Activated CD4-positive, alpha-beta memory T cell treated with anti-CD3 and anti-CD28 coated beads for 36 hours (primary cell): ENCODE measurements at regions not wholly inside any gene's neighbourhood (a gene's known extent, or its start where the extent isn't known, plus 50 kb on each side); places are given as distances from the start of the nearest gene placed in this dataset.

Source experiments
- CTCF ChIA-PET: fragments of 350-600 bp; sonication (Branson Sonifier 250); formaldehyde crosslinking; loops from one replicate; lab custom pipeline; 2021; ENCODE audit warnings: antibody characterized with exemption, inconsistent platforms; lab: Charles Lee
- POLR2A ChIA-PET: fragments of 350-600 bp; sonication (Branson Sonifier 250); formaldehyde crosslinking; loops from one replicate; lab custom pipeline; 2021; ENCODE audit warnings: antibody characterized with exemption; lab: Charles Lee
- DNase-seq: peaks from one replicate; pipeline ENCODE4 v3.0.0-alpha.2; 2020
- H3K27ac Mint-ChIP-seq: one replicate; pipeline ENCODE4 v1.8.0; 2021; ENCODE audit warnings: mixed read lengths
- H3K27me3 Mint-ChIP-seq: one replicate; pipeline ENCODE4 v1.8.0; 2021; ENCODE audit warnings: mixed read lengths
- H3K36me3 Mint-ChIP-seq: one replicate; pipeline ENCODE4 v1.8.0; 2021; ENCODE audit warnings: mixed read lengths
- H3K4me1 Mint-ChIP-seq: one replicate; pipeline ENCODE4 v1.8.0; 2021; ENCODE audit warnings: low read depth, mixed read lengths
- H3K4me3 Mint-ChIP-seq: one replicate; pipeline ENCODE4 v1.8.0; 2021; ENCODE audit warnings: mild to moderate bottlenecking, mixed read lengths
- H3K9me3 Mint-ChIP-seq: one replicate; pipeline ENCODE4 v1.8.0; 2021; ENCODE audit warnings: mixed read lengths
- intact Hi-C: fragments of 100-400 bp; cut with micrococcal nuclease; formaldehyde crosslinking; loops from one replicate; pipeline ENCODE4 v1.15.1; 2023

GRCh38 chr9:105865285-105865684 lies 170.9 kb downstream of the TMEM38B start:
- Mint-ChIP-seq H3K4me3 (no peak overlapping the region), H3K27ac (no peak overlapping the region), H3K9me3 (no peaks in the 10 kb centered on the region), H3K27me3 (no peaks in the 10 kb centered on the region), H3K36me3 (no peaks in the 10 kb centered on the region), H3K4me1 (no peaks in the 10 kb centered on the region)
- CTCF ChIA-PET: no interaction called here
- intact Hi-C loops: no loop called here
- DNase-seq: no peak
- POLR2A ChIA-PET: no interaction called here

GRCh38 chr9:105871540-105871939 lies 177.2 kb downstream of the TMEM38B start:
- Mint-ChIP-seq H3K36me3 (no peaks in the 10 kb centered on the region), H3K4me1 (peaks cover 1% of the 10 kb centered on the region), H3K27ac (no peak overlapping the region), H3K27me3 (no peaks in the 10 kb centered on the region), H3K4me3 (no peak overlapping the region), H3K9me3 (no peaks in the 10 kb centered on the region)
- intact Hi-C loops: no loop called here
- ChIA-PET CTCF (interaction anchor here (1.7 kb wide), 1 partner anchor 10 kb away, joined by 7 read pairs; no protein-coding TSS in a partner anchor), POLR2A (no interaction called here)
- DNase-seq: no peak

DNA sequence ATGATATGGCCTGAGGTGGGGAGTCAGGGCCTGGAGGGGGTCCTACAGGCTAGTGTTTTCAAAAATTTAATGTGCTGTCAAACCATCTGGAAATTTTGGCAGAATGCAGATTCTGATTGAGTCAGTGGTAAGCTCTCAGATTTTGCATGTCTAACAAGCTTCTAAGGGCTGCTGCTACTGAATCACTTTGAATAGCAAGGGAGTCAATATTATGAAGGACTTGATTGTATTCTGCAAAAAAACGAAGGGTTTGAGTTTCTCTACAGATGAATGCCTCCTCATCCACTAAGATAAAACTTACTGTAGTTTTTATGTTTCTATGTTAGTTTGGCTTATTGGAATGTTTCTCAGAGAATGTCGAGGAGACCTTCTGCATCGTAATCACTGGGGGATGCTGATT lies 179.5 kb downstream of the TMEM38B start:
- H3K27ac Mint-ChIP-seq: no peak overlapping the region
- no peaks in the 10 kb centered on the region for H3K9me3 Mint-ChIP-seq
- intact Hi-C loops: no loop called here
- DNase-seq: no peak
- no peaks in the 10 kb centered on the region for H3K36me3 Mint-ChIP-seq
- peaks cover 1% of the 10 kb centered on the region for H3K4me1 Mint-ChIP-seq
- H3K27me3 Mint-ChIP-seq: no peaks in the 10 kb centered on the region
- POLR2A ChIA-PET: no interaction called here
- H3K4me3 Mint-ChIP-seq: no peak overlapping the region
- CTCF ChIA-PET: no interaction called here

DNA sequence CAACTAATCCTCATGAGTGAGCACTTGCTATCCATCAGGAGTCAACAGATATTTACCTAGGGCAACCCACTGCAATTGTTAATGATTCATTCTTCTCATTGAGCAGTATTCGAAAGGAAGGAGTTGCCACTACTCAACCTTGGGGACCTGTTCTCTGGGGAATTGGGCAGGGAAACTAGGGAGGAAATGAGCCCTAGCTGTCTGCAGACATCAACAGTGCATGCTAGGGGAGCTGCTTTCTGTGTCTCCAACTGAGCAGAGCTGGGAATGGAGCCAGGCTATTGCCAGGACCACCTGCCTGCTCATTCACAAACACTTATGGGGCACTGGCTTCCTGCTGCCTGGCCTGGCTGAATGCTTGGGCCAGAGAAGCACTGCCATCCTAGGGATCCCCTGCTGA lies 183.4 kb downstream of the TMEM38B start:
- no peaks in the 10 kb centered on the region for H3K9me3 Mint-ChIP-seq
- H3K27me3 Mint-ChIP-seq: no peaks in the 10 kb centered on the region
- CTCF ChIA-PET: interaction anchor here (0.6 kb wide), 1 partner anchor 1756 kb away, joined by 4 read pairs; no protein-coding TSS in a partner anchor
- no peak for DNase-seq
- intact Hi-C loops: no loop called here
- H3K27ac Mint-ChIP-seq: no peak overlapping the region
- no peaks in the 10 kb centered on the region for H3K36me3 Mint-ChIP-seq
- peaks cover 1% of the 10 kb centered on the region for H3K4me1 Mint-ChIP-seq
- POLR2A ChIA-PET: no interaction called here
- H3K4me3 Mint-ChIP-seq: no peak overlapping the region

- Mint-ChIP-seq H3K36me3 (no peaks in the 10 kb centered on the region), H3K9me3 (no peaks in the 10 kb centered on the region), H3K27ac (no peak overlapping the region), H3K27me3 (no peaks in the 10 kb centered on the region), H3K4me1 (peaks cover 4% of the 10 kb centered on the region), H3K4me3 (no peak overlapping the region)
- POLR2A ChIA-PET: interaction anchor here (0.6 kb wide), 2 partner anchors 42 to 63 kb away, joined by 3 read pairs; no protein-coding TSS in a partner anchor
- intact Hi-C loops: no loop called here
- no peak for DNase-seq
- CTCF ChIA-PET: interaction anchor here (1.1 to 4.3 kb wide), 2 partner anchors 13 to 38 kb away, joined by 4 to 62 read pairs; no protein-coding TSS in a partner anchor
These were observed 184.8 kb downstream of the TMEM38B start for GRCh38 chr9:105879181-105879580.

DNA sequence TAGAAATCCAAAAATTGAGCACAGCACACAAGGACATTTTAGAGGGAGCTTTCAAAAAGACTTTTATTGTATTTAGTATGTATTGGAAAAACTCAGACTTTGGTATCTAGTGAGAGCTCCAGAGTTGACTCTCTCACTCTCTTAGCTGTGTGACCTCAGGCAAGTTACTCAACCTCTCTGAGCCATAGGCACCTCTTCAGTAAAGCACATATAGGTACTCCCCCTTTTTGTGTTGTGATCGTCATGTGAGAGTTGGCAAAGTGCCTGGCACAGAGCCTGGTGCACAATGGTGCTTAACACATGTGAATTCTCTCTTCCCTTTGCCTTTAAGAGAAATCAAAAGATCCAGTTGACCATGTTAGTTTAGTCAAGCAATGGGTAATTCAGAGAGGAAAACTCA lies 186.2 kb downstream of the TMEM38B start:
- no peak for DNase-seq
- H3K4me3 Mint-ChIP-seq: no peak overlapping the region
- no peak overlapping the region for H3K27ac Mint-ChIP-seq
- no peaks in the 10 kb centered on the region for H3K9me3 Mint-ChIP-seq
- CTCF ChIA-PET: interaction anchor here (0.6 to 4.3 kb wide), 5 partner anchors 27 to 497 kb away, joined by 3 to 62 read pairs (median 3); no protein-coding TSS in a partner anchor
- peaks cover 6% of the 10 kb centered on the region for H3K4me1 Mint-ChIP-seq
- intact Hi-C loops: no loop called here
- POLR2A ChIA-PET: no interaction called here
- H3K36me3 Mint-ChIP-seq: no peaks in the 10 kb centered on the region
- H3K27me3 Mint-ChIP-seq: no peaks in the 10 kb centered on the region

DNA sequence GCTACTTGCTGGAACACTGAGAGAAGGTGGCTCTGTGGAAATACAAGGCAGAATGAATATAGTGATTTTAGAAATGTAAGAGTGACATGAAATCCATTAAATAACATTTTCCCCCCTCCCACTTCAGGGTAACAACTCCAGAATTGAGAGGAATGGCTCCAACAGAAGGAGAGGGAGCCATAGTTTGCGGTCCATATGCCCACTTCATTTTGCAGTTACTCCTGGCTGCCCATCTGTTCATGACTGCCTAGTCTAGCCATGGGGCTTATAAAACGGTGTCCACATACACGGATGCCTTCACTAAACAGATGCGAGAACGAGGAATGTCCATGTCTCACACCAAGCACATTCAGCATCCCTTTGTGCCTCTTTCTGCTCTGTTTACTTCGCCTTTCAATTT lies 186.7 kb downstream of the TMEM38B start:
- H3K9me3 Mint-ChIP-seq: no peaks in the 10 kb centered on the region
- H3K4me3 Mint-ChIP-seq: no peak overlapping the region
- CTCF ChIA-PET: interaction anchor here (0.6 to 4.3 kb wide), 20 partner anchors 10 to 902 kb away, joined by 3 to 62 read pairs (median 3); no protein-coding TSS in a partner anchor
- intact Hi-C loops: loop anchor here (1.0 kb wide), 2 partner anchors 39 to 272 kb away; no protein-coding TSS in a partner anchor
- H3K27ac Mint-ChIP-seq: no peak overlapping the region
- H3K4me1 Mint-ChIP-seq: peaks cover 6% of the 10 kb centered on the region
- H3K27me3 Mint-ChIP-seq: no peaks in the 10 kb centered on the region
- no peak for DNase-seq
- H3K36me3 Mint-ChIP-seq: no peaks in the 10 kb centered on the region
- POLR2A ChIA-PET: no interaction called here

DNA sequence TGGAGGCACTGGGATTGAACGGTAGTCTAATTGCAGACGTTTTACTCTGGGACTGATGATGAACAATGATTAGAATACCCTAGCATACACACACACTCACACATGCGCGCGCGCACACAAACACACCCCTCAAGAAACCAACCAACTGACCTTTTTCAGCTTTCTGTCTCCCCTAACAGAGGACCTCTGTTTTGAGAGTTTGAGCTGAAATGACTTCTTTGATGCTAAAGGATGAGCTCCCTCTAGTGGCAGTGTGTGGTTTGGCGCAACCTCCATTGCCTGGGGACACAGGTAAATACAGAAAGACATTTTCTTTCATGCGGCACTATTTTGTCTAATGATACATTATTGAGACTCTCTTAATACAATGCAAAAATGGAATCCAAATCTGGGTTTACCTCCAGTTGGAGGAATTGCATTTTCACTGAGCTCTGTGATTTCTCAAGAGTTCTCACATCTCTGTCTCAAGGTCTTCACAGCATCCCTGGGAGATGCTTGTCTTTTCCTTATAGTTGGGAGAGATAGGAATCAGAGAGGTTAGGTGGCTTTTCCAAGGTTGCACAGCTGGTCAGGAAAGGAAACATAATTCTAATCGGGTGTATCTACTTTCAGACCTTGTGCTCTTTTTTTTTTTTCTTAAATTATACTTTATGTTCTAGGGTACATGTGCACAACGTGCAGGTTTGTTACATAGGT lies 187.5 kb downstream of the TMEM38B start:
- Mint-ChIP-seq H3K9me3 (no peaks in the 10 kb centered on the region), H3K36me3 (no peaks in the 10 kb centered on the region), H3K4me3 (no peak overlapping the region), H3K27ac (no peak overlapping the region), H3K27me3 (no peaks in the 10 kb centered on the region), H3K4me1 (peaks cover 5% of the 10 kb centered on the region)
- intact Hi-C loops: loop anchor here (1.0 kb wide), 2 partner anchors 40 to 273 kb away; no protein-coding TSS in a partner anchor
- CTCF ChIA-PET: interaction anchor here (0.6 to 4.3 kb wide), 23 partner anchors 10 to 901 kb away, joined by 3 to 62 read pairs (median 3); no protein-coding TSS in a partner anchor
- DNase-seq: peak; percentile 76
- POLR2A ChIA-PET: no interaction called here

DNA sequence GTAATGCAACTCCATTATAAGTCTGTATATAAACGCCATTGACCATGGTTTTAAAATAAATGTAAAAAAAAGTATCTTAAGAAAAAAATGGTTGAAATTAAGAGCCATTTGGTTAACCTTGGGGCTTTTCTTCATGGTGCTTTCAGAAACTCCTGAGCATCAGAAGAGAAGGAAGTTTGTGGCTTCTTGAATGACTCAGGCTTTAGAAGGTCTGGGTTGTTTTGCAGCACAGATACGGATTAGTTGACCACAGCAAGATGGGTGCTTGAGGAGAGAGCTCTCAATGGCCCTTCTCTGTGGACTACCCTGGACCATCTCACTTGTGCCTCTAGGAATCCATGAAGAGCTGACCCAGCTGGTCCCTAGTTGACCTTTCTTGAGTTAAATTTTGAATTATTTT lies 189.5 kb downstream of the TMEM38B start:
- ChIA-PET POLR2A (no interaction called here), CTCF (interaction anchor here (0.6 to 3.7 kb wide), 4 partner anchors 13 to 1741 kb away, joined by 3 to 13 read pairs (median 3); no protein-coding TSS in a partner anchor)
- DNase-seq: no peak
- no peaks in the 10 kb centered on the region for H3K27me3 Mint-ChIP-seq
- H3K4me3 Mint-ChIP-seq: no peak overlapping the region
- peaks cover 5% of the 10 kb centered on the region for H3K4me1 Mint-ChIP-seq
- no peaks in the 10 kb centered on the region for H3K9me3 Mint-ChIP-seq
- H3K36me3 Mint-ChIP-seq: no peaks in the 10 kb centered on the region
- intact Hi-C loops: no loop called here
- H3K27ac Mint-ChIP-seq: no peak overlapping the region

- no peaks in the 10 kb centered on the region for H3K36me3 Mint-ChIP-seq
- peaks cover 5% of the 10 kb centered on the region for H3K4me1 Mint-ChIP-seq
- ChIA-PET CTCF (interaction anchor here (0.8 to 3.7 kb wide), 4 partner anchors 13 to 276 kb away, joined by 3 to 13 read pairs (median 3); no protein-coding TSS in a partner anchor), POLR2A (no interaction called here)
- no peaks in the 10 kb centered on the region for H3K9me3 Mint-ChIP-seq
- no peaks in the 10 kb centered on the region for H3K27me3 Mint-ChIP-seq
- H3K4me3 Mint-ChIP-seq: no peak overlapping the region
- H3K27ac Mint-ChIP-seq: no peak overlapping the region
- intact Hi-C loops: no loop called here
- DNase-seq: no peak
These were observed 190.1 kb downstream of the TMEM38B start for GRCh38 chr9:105884416-105884815.

DNA sequence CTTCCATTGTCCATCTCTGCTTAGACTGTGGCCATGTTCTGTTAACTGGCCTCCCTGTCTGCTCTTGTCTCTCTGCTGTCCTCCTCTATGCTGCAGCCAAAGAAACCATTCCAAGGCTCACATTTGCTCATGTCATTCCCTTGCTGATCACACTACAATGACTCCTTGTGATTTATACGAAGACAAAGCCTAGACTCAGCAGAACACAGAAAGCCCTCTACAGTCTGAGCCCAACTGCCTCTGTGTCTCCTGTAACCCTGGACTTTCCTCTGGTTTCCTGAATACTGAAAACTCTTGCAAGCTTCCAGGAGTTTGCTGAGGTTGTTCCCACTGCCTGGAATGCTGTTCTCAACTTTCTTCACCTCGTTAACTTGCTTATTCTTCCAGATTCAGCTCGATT lies 191.8 kb downstream of the TMEM38B start:
- CTCF ChIA-PET: interaction anchor here (3.7 kb wide), 1 partner anchor 45 kb away, joined by 13 read pairs; no protein-coding TSS in a partner anchor
- intact Hi-C loops: no loop called here
- POLR2A ChIA-PET: no interaction called here
- Mint-ChIP-seq H3K4me1 (peaks cover 5% of the 10 kb centered on the region), H3K27me3 (no peaks in the 10 kb centered on the region), H3K36me3 (no peaks in the 10 kb centered on the region), H3K27ac (no peak overlapping the region), H3K4me3 (no peak overlapping the region), H3K9me3 (no peaks in the 10 kb centered on the region)
- DNase-seq: no peak

GRCh38 chr9:105887679-105888078 lies 193.3 kb downstream of the TMEM38B start:
- intact Hi-C loops: no loop called here
- no peaks in the 10 kb centered on the region for H3K36me3 Mint-ChIP-seq
- POLR2A ChIA-PET: no interaction called here
- H3K4me3 Mint-ChIP-seq: no peak overlapping the region
- DNase-seq: no peak
- H3K4me1 Mint-ChIP-seq: peaks cover 5% of the 10 kb centered on the region
- CTCF ChIA-PET: no interaction called here
- H3K27me3 Mint-ChIP-seq: no peaks in the 10 kb centered on the region
- H3K27ac Mint-ChIP-seq: no peak overlapping the region
- no peaks in the 10 kb centered on the region for H3K9me3 Mint-ChIP-seq
